Naive thymus-derived CD4-positive, alpha-beta T cell (primary cell): ENCODE measurements at regions not wholly inside any gene's neighbourhood (a gene's known extent, or its start where the extent isn't known, plus 50 kb on each side); places are given as distances from the start of the nearest gene placed in this dataset.

Experiments used
- ATAC-seq: fragments of 150-1000 bp; cut with Tn5 transposase; 2 replicates; pipeline ENCODE4 v1.10.0; 2021; ENCODE audit warnings: mild to moderate bottlenecking, moderate library complexity
- CTCF ChIA-PET: fragments of 350-600 bp; sonication (Branson Sonifier 250); formaldehyde crosslinking; loops from one replicate; lab custom pipeline; 2021; ENCODE audit warnings: antibody characterized with exemption; lab: Charles Lee
- POLR2A ChIA-PET: fragments of 350-600 bp; sonication (Branson Sonifier 250); formaldehyde crosslinking; loops from one replicate; lab custom pipeline; 2021; ENCODE audit warnings: antibody characterized with exemption, inconsistent platforms; lab: Charles Lee
- DNase-seq, 9 donors: peaks; one replicate each; pipeline versions ENCODE4 v3.0.0 to v3.0.0-alpha.2; 2020 to 2022; ENCODE audit warnings: mixed read lengths in 1 of 9
- H3K27ac ChIP-seq: one replicate; pipeline ENCODE4 v1.7.0; 2013; ENCODE audit warnings: mild to moderate bottlenecking, low read depth, low read length, moderate library complexity
- H3K27me3 ChIP-seq, 2 donors: one replicate each; pipeline ENCODE4 v1.7.0; 2013; ENCODE audit warnings: low read length in 2 of 2, mild to moderate bottlenecking in 2 of 2, moderate library complexity in 2 of 2; ENCODE audit not compliant: control insufficient read depth in 2 of 2, insufficient read depth in 2 of 2
- H3K36me3 ChIP-seq, 3 experiments: 1 replicate in 2 of 3; 2 replicates in 1 of 3; pipeline ENCODE4 v1.7.0; 2013; ENCODE audit warnings: low read length in 3 of 3, mild to moderate bottlenecking in 3 of 3, moderate library complexity in 1 of 3; ENCODE audit not compliant: insufficient read depth in 3 of 3, control insufficient read depth in 2 of 3
- H3K4me1 ChIP-seq, 2 donors: one replicate each; pipeline ENCODE4 v1.7.0; 2013; ENCODE audit warnings: low read length in 2 of 2, mild to moderate bottlenecking in 2 of 2, moderate library complexity in 1 of 2; ENCODE audit not compliant: control insufficient read depth in 2 of 2, insufficient read depth in 2 of 2
- H3K4me3 ChIP-seq: 2 replicates; pipeline ENCODE4 v1.7.0; 2013; ENCODE audit warnings: mild to moderate bottlenecking, low read length
- H3K9me3 ChIP-seq, 3 experiments: 1 replicate in 2 of 3; 2 replicates in 1 of 3; pipeline ENCODE4 v1.7.0; 2013; ENCODE audit warnings: low read length in 3 of 3; ENCODE audit not compliant: control insufficient read depth in 2 of 3
- H3K27ac Mint-ChIP-seq, 9 donors: one replicate each; pipeline ENCODE4 v1.8.0; 2020 to 2022; ENCODE audit warnings: mixed read lengths in 9 of 9, mild to moderate bottlenecking in 8 of 9, moderate library complexity in 5 of 9, inconsistent platforms in 2 of 9
- H3K27me3 Mint-ChIP-seq, 5 donors: one replicate each; pipeline ENCODE4 v1.8.0; 2021 to 2022; ENCODE audit warnings: mixed read lengths in 5 of 5, mild to moderate bottlenecking in 1 of 5
- H3K36me3 Mint-ChIP-seq, 5 donors: one replicate each; pipeline ENCODE4 v1.8.0; 2020 to 2022; ENCODE audit warnings: mixed read lengths in 5 of 5, mild to moderate bottlenecking in 3 of 5, inconsistent platforms in 1 of 5
- H3K4me1 Mint-ChIP-seq, 7 donors: one replicate each; pipeline ENCODE4 v1.8.0; 2020 to 2022; ENCODE audit warnings: mixed read lengths in 7 of 7, mild to moderate bottlenecking in 3 of 7, inconsistent platforms in 1 of 7
- H3K4me3 Mint-ChIP-seq, 10 donors: one replicate each; pipeline ENCODE4 v1.8.0; 2020 to 2022; ENCODE audit warnings: mild to moderate bottlenecking in 10 of 10, mixed read lengths in 10 of 10, moderate library complexity in 6 of 10, inconsistent platforms in 2 of 10
- H3K9me3 Mint-ChIP-seq, 11 donors: one replicate each; pipeline ENCODE4 v1.8.0; 2020 to 2022; ENCODE audit warnings: mixed read lengths in 11 of 11, mild to moderate bottlenecking in 4 of 11, inconsistent platforms in 1 of 11, moderate library complexity in 1 of 11
- intact Hi-C, 2 donors: fragments of 100-400 bp; cut with micrococcal nuclease; formaldehyde crosslinking; loops; one replicate each; pipeline ENCODE4 v1.15.1; 2023

GRCh38 chr12:126397071-126397581 is 1331.9 kb downstream of the AACS start:
- CTCF ChIA-PET, result no interaction called here
- no peaks in the 10 kb centered on the region for H3K4me1 ChIP-seq
- POLR2A ChIA-PET, result no interaction called here
- H3K4me3 ChIP-seq, result no peak overlapping the region
- peak overlapping the region in 1 of 10 donors; percentile 38 for H3K4me3 Mint-ChIP-seq
- peak in 2 of 9 donors; percentile 13 to 22 for DNase-seq
- intact Hi-C loops, result no loop called here
- no peaks in the 10 kb centered on the region for H3K27me3 ChIP-seq
- H3K27me3 Mint-ChIP-seq, result no peaks in the 10 kb centered on the region
- H3K4me1 Mint-ChIP-seq, result peaks cover 0 to 38% (median 8%) of the 10 kb centered on the region in 7 donors
- no peaks in the 10 kb centered on the region for H3K36me3 Mint-ChIP-seq
- H3K27ac ChIP-seq, result no peak overlapping the region
- peaks cover 0 to 6% (median 2%) of the 10 kb centered on the region in 11 donors for H3K9me3 Mint-ChIP-seq
- peak overlapping the region in 5 of 9 donors; percentile 9 to 81 (median 27) for H3K27ac Mint-ChIP-seq
- ATAC-seq, result no peak
- no peaks in the 10 kb centered on the region for H3K9me3 ChIP-seq
- H3K36me3 ChIP-seq, result no peaks in the 10 kb centered on the region

GRCh38 chr12:126397660-126398059 is 1332.4 kb downstream of the AACS start:
- Mint-ChIP-seq H3K27ac (peak overlapping the region in 1 of 9 donors; percentile 64), H3K9me3 (peaks cover 0 to 6% (median 2%) of the 10 kb centered on the region in 11 donors), H3K27me3 (no peaks in the 10 kb centered on the region), H3K36me3 (no peaks in the 10 kb centered on the region), H3K4me1 (peaks cover 0 to 35% (median 8%) of the 10 kb centered on the region in 7 donors), H3K4me3 (peak overlapping the region in 1 of 10 donors; percentile 38)
- no peaks in the 10 kb centered on the region for H3K36me3 ChIP-seq
- intact Hi-C loops, result no loop called here
- ChIA-PET POLR2A (no interaction called here), CTCF (no interaction called here)
- no peak overlapping the region for H3K27ac ChIP-seq
- DNase-seq (no peak), ATAC-seq (no peak)
- no peaks in the 10 kb centered on the region for H3K9me3 ChIP-seq
- H3K4me3 ChIP-seq, result no peak overlapping the region
- H3K4me1 ChIP-seq, result no peaks in the 10 kb centered on the region
- H3K27me3 ChIP-seq, result no peaks in the 10 kb centered on the region

DNA sequence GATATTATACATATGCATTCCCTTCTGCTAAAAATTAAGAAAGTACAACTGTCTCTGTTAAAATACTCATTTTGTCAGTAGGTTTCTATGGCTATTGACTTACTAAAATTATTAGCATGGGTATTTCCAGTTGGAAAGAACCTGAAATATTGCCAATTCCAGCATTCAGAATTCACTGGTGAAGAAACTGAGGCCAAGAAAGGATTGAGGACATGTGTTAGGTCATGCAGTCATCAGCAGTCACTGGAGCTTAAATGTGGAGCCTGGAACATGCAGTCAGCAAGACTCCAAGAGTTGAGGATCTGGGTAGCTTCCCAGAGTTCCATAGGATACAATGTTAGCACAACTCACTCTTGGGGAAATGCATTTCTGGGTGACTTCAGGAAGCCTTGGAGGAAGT is 1335.6 kb downstream of the AACS start:
- no peak overlapping the region for H3K4me3 ChIP-seq
- Mint-ChIP-seq H3K27me3 (no peaks in the 10 kb centered on the region), H3K27ac (no peak overlapping the region), H3K4me1 (peaks cover 0 to 15% (median 4%) of the 10 kb centered on the region in 7 donors), H3K9me3 (peaks cover 0 to 5% (median 3%) of the 10 kb centered on the region in 11 donors), H3K36me3 (no peaks in the 10 kb centered on the region), H3K4me3 (no peak overlapping the region)
- intact Hi-C loops, result no loop called here
- DNase-seq (no peak), ATAC-seq (no peak)
- H3K4me1 ChIP-seq, result no peaks in the 10 kb centered on the region
- ChIA-PET CTCF (no interaction called here), POLR2A (no interaction called here)
- H3K27ac ChIP-seq, result no peak overlapping the region
- H3K36me3 ChIP-seq, result no peaks in the 10 kb centered on the region
- no peaks in the 10 kb centered on the region for H3K27me3 ChIP-seq
- no peaks in the 10 kb centered on the region for H3K9me3 ChIP-seq

GRCh38 chr12:126404293-126404881 is 1339.2 kb downstream of the AACS start:
- Mint-ChIP-seq H3K36me3 (no peaks in the 10 kb centered on the region), H3K9me3 (peaks cover 0 to 6% (median 2%) of the 10 kb centered on the region in 11 donors), H3K4me1 (peaks cover 0 to 23% (median 11%) of the 10 kb centered on the region in 7 donors), H3K27ac (no peak overlapping the region), H3K4me3 (no peak overlapping the region), H3K27me3 (no peaks in the 10 kb centered on the region)
- no peaks in the 10 kb centered on the region for H3K9me3 ChIP-seq
- no peaks in the 10 kb centered on the region for H3K36me3 ChIP-seq
- intact Hi-C loops, result no loop called here
- H3K27me3 ChIP-seq, result no peaks in the 10 kb centered on the region
- ChIA-PET CTCF (no interaction called here), POLR2A (no interaction called here)
- no peaks in the 10 kb centered on the region for H3K4me1 ChIP-seq
- ATAC-seq (no peak), DNase-seq (no peak)
- H3K4me3 ChIP-seq, result no peak overlapping the region
- no peak overlapping the region for H3K27ac ChIP-seq

DNA sequence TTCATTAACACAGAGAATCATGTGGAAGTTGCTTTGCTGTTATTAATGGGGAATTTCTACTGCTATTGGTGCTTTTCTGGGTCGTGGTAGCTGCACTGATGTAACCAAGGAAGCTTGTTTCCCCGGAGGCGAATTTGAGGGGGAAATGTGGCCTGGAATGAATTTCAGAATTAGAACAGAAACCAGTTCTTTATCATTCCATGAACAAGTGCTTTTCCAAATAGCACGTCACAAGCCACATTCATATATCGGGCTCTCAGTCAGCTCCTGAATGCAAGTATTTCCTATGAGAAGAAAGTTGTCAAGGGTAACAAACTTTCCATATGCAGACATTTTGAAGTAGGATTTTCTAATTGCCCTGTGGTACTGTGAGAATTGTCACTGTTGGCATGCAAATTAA is 1353.2 kb downstream of the AACS start:
- ChIA-PET POLR2A (no interaction called here), CTCF (no interaction called here)
- no peaks in the 10 kb centered on the region for H3K9me3 ChIP-seq
- H3K4me3 ChIP-seq, result no peak overlapping the region
- no peaks in the 10 kb centered on the region for H3K4me1 ChIP-seq
- no peaks in the 10 kb centered on the region for H3K36me3 ChIP-seq
- no peak for ATAC-seq
- H3K27ac ChIP-seq, result no peak overlapping the region
- Mint-ChIP-seq H3K36me3 (no peaks in the 10 kb centered on the region), H3K4me1 (no peaks in the 10 kb centered on the region), H3K4me3 (no peak overlapping the region), H3K27ac (no peak overlapping the region), H3K27me3 (no peaks in the 10 kb centered on the region), H3K9me3 (peaks cover 0 to 9% (median 0%) of the 10 kb centered on the region in 11 donors)
- H3K27me3 ChIP-seq, result no peaks in the 10 kb centered on the region
- DNase-seq, result no peak
- intact Hi-C loops, result no loop called here

GRCh38 chr12:126419131-126419530 is 1353.9 kb downstream of the AACS start:
- H3K36me3 Mint-ChIP-seq, result no peaks in the 10 kb centered on the region
- H3K27ac ChIP-seq, result no peak overlapping the region
- ChIA-PET CTCF (no interaction called here), POLR2A (no interaction called here)
- intact Hi-C loops, result no loop called here
- H3K4me1 ChIP-seq, result no peaks in the 10 kb centered on the region
- peaks cover 0 to 3% (median 0%) of the 10 kb centered on the region in 3 experiments for H3K9me3 ChIP-seq
- no peak overlapping the region for H3K4me3 Mint-ChIP-seq
- H3K27me3 Mint-ChIP-seq, result no peaks in the 10 kb centered on the region
- DNase-seq (no peak), ATAC-seq (no peak)
- peaks cover 0 to 9% (median 0%) of the 10 kb centered on the region in 11 donors for H3K9me3 Mint-ChIP-seq
- no peaks in the 10 kb centered on the region for H3K27me3 ChIP-seq
- H3K4me1 Mint-ChIP-seq, result no peaks in the 10 kb centered on the region
- no peak overlapping the region for H3K4me3 ChIP-seq
- H3K27ac Mint-ChIP-seq, result no peak overlapping the region
- no peaks in the 10 kb centered on the region for H3K36me3 ChIP-seq

DNA sequence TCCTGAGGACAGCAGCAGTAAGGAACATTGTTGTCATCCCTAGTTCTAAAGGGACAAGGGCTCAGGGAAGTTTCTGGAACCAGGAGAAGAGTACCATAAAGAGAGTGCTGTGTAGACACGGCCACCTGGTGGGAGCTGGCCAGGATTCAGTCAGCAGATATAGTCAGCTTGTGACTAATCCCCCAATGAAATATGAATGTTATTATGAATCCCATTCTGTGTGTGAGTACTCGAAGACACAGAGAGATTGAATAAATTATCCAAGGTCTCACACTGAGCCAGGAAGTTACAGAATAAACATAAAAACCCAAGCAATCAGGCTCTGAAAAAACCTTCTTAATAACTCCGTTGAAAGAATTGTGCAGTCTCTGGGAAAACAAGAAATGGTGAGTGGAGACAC is 1359.5 kb downstream of the AACS start:
- Histone ChIP-seq H3K36me3 (no peaks in the 10 kb centered on the region), H3K4me3 (no peak overlapping the region), H3K27ac (no peak overlapping the region), H3K4me1 (no peaks in the 10 kb centered on the region), H3K27me3 (no peaks in the 10 kb centered on the region), H3K9me3 (peaks cover 0 to 7% (median 0%) of the 10 kb centered on the region in 3 experiments)
- Mint-ChIP-seq H3K27ac (no peak overlapping the region), H3K4me3 (no peak overlapping the region), H3K4me1 (no peaks in the 10 kb centered on the region), H3K27me3 (no peaks in the 10 kb centered on the region), H3K36me3 (no peaks in the 10 kb centered on the region), H3K9me3 (peaks cover 0 to 12% (median under 1%) of the 10 kb centered on the region in 11 donors)
- intact Hi-C loops, result no loop called here
- no peak for ATAC-seq
- DNase-seq, result no peak
- ChIA-PET POLR2A (no interaction called here), CTCF (no interaction called here)
